ENCODE measurements at regions not wholly inside any gene's neighbourhood (a gene's known extent, or its start where the extent isn't known, plus 50 kb on each side); places are given as distances from the start of the nearest gene placed in this dataset.

GRCh38 chr1:80250573-80251168, 1244.1 kb upstream of the ADGRL4 start:
- TF ChIP-seq EZH2 (IDR thresholded peaks at IDR 0.05; ENCODE audit: insufficient read depth, poor library complexity, severe bottlenecking), result no peak
- no peak for TF ChIP-seq EZH2phosphoT487 (IDR thresholded peaks at IDR 0.05; ENCODE audit: insufficient read depth, low read depth)

All from GM23248 (cell line).